Endothelial cell of umbilical vein (primary cell): ENCODE measurements at regions not wholly inside any gene's neighbourhood (a gene's known extent, or its start where the extent isn't known, plus 50 kb on each side); places are given as distances from the start of the nearest gene placed in this dataset.

ENCODE experiments used
- BruUV-seq: library from RNA; stranded (reverse); fragments of 400-500 nt; replicated peaks from 2 replicates; lab custom pipeline; 2021; lab: Mats Ljungman, UMichigan
- CTCF ChIA-PET: fragments of 300-600, 350-600 bp; sonication (Branson Sonifier 250); formaldehyde crosslinking; loops from one replicate; lab custom pipeline; 2021; ENCODE audit warnings: antibody characterized with exemption, inconsistent platforms; lab: Charles Lee
- POLR2A ChIA-PET: fragments of 300-600, 350-600 bp; sonication (Branson Sonifier 250); formaldehyde crosslinking; loops from one replicate; lab custom pipeline; 2021; ENCODE audit warnings: antibody characterized with exemption, inconsistent platforms; lab: Charles Lee
- DNase-seq: peaks from one replicate; pipeline ENCODE4 v3.0.0-alpha.2; 2011; ENCODE audit warnings: low read depth, low spot score
- FAIRE-seq: peaks from 2 replicates; lab custom pipeline; 2011; peaks lifted over from hg19 to GRCh38; lab: Jason Lieb, UNC
- H2AFZ ChIP-seq: 2 replicates; pipeline ENCODE4 v1.6.0; 2012; ENCODE audit warnings: low read depth, low read length, control low read depth, inconsistent platforms
- H3K27ac ChIP-seq: 2 replicates; pipeline ENCODE4 v1.5.1; 2011; ENCODE audit warnings: low read depth, mild to moderate bottlenecking, control low read depth, low read length, moderate library complexity; ENCODE audit not compliant: insufficient read depth
- H3K27me3 ChIP-seq, 2 experiments: 2 replicates each; pipeline versions ENCODE4 v1.6.0 to v1.6.1; 2011; ENCODE audit warnings: low read length in 2 of 2, mixed read lengths in 1 of 2; ENCODE audit not compliant: control insufficient read depth in 2 of 2, insufficient read depth in 2 of 2
- H3K36me3 ChIP-seq, 2 experiments: 2 replicates in 1 of 2; 3 replicates in 1 of 2; pipeline ENCODE4 v1.5.1; 2011; ENCODE audit warnings: low read length in 2 of 2, mild to moderate bottlenecking in 1 of 2, moderate library complexity in 1 of 2; ENCODE audit not compliant: control insufficient read depth in 2 of 2, insufficient read depth in 2 of 2; ENCODE audit errors: extremely low read depth in 1 of 2
- H3K4me1 ChIP-seq: 3 replicates; pipeline ENCODE4 v1.5.1; 2011; ENCODE audit warnings: mild to moderate bottlenecking, low read length; ENCODE audit not compliant: control insufficient read depth, insufficient read depth; ENCODE audit errors: extremely low read depth
- H3K4me2 ChIP-seq: 2 replicates; pipeline ENCODE4 v1.6.1; 2011; ENCODE audit warnings: low read length, control low read depth, mixed read lengths; ENCODE audit not compliant: insufficient read depth
- H3K4me3 ChIP-seq, 3 experiments: fragments of 200-600 bp in 1 of 3; sonication (generic), shearing (Covaris generic) in 1 of 3; replicated peaks in 1 of 3; 2 replicates each; pipeline ENCODE4 v1.5.1; 2011 to 2016; ENCODE audit warnings: control low read depth in 3 of 3, low read length in 3 of 3, mild to moderate bottlenecking in 2 of 3, inconsistent platforms in 1 of 3, low read depth in 1 of 3, moderate library complexity in 1 of 3; ENCODE audit not compliant: insufficient read depth in 1 of 3
- H3K79me2 ChIP-seq: 2 replicates; pipeline ENCODE4 v1.6.0; 2012; ENCODE audit warnings: low read length, inconsistent platforms; ENCODE audit not compliant: control insufficient read depth, insufficient read depth
- H3K9ac ChIP-seq: replicated peaks from 2 replicates; pipeline ENCODE3; 2011; ENCODE audit warnings: low read length, control low read depth; ENCODE audit not compliant: insufficient read depth; ENCODE audit errors: extremely low read depth
- H3K9me1 ChIP-seq: replicated peaks from 3 replicates; pipeline ENCODE4 v1.6.0; 2011; ENCODE audit warnings: mild to moderate bottlenecking, low read length; ENCODE audit not compliant: control insufficient read depth, insufficient read depth; ENCODE audit errors: extremely low read depth
- H3K9me3 ChIP-seq: replicated peaks from 2 replicates; pipeline ENCODE4 v1.5.1; 2012; ENCODE audit warnings: low read length, inconsistent platforms; ENCODE audit not compliant: control insufficient read depth, insufficient read depth
- H4K20me1 ChIP-seq: replicated peaks from 2 replicates; pipeline ENCODE3; 2011; ENCODE audit warnings: mild to moderate bottlenecking, low read length; ENCODE audit not compliant: control insufficient read depth, insufficient read depth; ENCODE audit errors: extremely low read depth
- CTCF ChIP-seq, 2 donors: IDR thresholded peaks; 1 replicate in 1 of 2; 2 replicates in 1 of 2; pipeline ENCODE4 v1.5.1; 2011; ENCODE audit warnings: low read length in 2 of 2, mild to moderate bottlenecking in 2 of 2, moderate library complexity in 2 of 2, control low read depth in 1 of 2, inconsistent platforms in 1 of 2, low read depth in 1 of 2; ENCODE audit not compliant: insufficient read depth in 1 of 2; ENCODE audit errors: extremely low read depth in 1 of 2
- EZH2 ChIP-seq: IDR thresholded peaks from 2 replicates; pipeline ENCODE4 v1.6.1; 2012; ENCODE audit warnings: borderline replicate concordance, low read depth, mild to moderate bottlenecking, moderate library complexity, low read length, inconsistent platforms; ENCODE audit not compliant: severe bottlenecking
- FOS ChIP-seq: IDR thresholded peaks from 2 replicates; pipeline ENCODE4 v1.6.1; 2011; ENCODE audit warnings: mild to moderate bottlenecking, low read length, moderate library complexity, borderline replicate concordance; ENCODE audit not compliant: insufficient read depth
- GATA2 ChIP-seq: IDR thresholded peaks from 2 replicates; pipeline ENCODE4 v1.7.0; 2011; ENCODE audit warnings: low read depth, mild to moderate bottlenecking, moderate library complexity, mixed read lengths, low read length; ENCODE audit not compliant: insufficient read length, insufficient read depth
- JUN ChIP-seq: IDR thresholded peaks from 2 replicates; pipeline ENCODE4 v1.6.1; 2011; ENCODE audit warnings: borderline replicate concordance, low read depth; ENCODE audit not compliant: insufficient read length, insufficient read depth
- MAX ChIP-seq: IDR thresholded peaks from 2 replicates; pipeline ENCODE4 v1.6.1; 2011; ENCODE audit not compliant: insufficient read depth, insufficient read length
- MYC ChIP-seq: IDR thresholded peaks from one replicate; pipeline ENCODE4 v1.6.1; 2011; ENCODE audit warnings: mild to moderate bottlenecking, low read depth, low read length
- POLR2A ChIP-seq: IDR thresholded peaks from 2 replicates; pipeline ENCODE4 v1.6.1; 2012; ENCODE audit warnings: low read depth, mild to moderate bottlenecking, control low read depth, low read length
- POLR2AphosphoS5 ChIP-seq: IDR thresholded peaks from 2 replicates; pipeline ENCODE4 v1.6.1; 2012; ENCODE audit warnings: low read depth, mild to moderate bottlenecking, control low read depth, low read length, moderate library complexity; ENCODE audit not compliant: insufficient read depth
- dilution Hi-C: fragments of 300-500 bp; cut with MboI; formaldehyde crosslinking; loops from one replicate; pipeline ENCODE4 v1.15.0; 2019; ENCODE audit warnings: low sequenced_read_pairs; ENCODE audit not compliant: extremely low pct_ligation_motif_present
- intact Hi-C: fragments of 100-400 bp; cut with micrococcal nuclease; formaldehyde crosslinking; loops from one replicate; pipeline ENCODE4 v1.10.0; 2022

- no peaks in the 10 kb centered on the region for H3K27me3 ChIP-seq
- ChIA-PET POLR2A (no interaction called here), CTCF (no interaction called here)
- BruUV-seq = no TSS peak
- H3K9ac ChIP-seq = no peak overlapping the region
- H3K4me3 ChIP-seq = no peak overlapping the region
- no peak for FAIRE-seq
- no peaks in the 10 kb centered on the region for H3K79me2 ChIP-seq
- no peak for DNase-seq
- H3K4me1 ChIP-seq = no peaks in the 10 kb centered on the region
- H3K9me3 ChIP-seq = no peaks in the 10 kb centered on the region
- no peaks in the 10 kb centered on the region for H4K20me1 ChIP-seq
- no peaks in the 10 kb centered on the region for H3K36me3 ChIP-seq
- H3K4me2 ChIP-seq = no peak overlapping the region
- no peak overlapping the region for H3K27ac ChIP-seq
- H3K9me1 ChIP-seq = no peaks in the 10 kb centered on the region
- no peak overlapping the region for H2AFZ ChIP-seq
- TF ChIP-seq JUN (no peak), GATA2 (no peak), MYC (no peak), CTCF (IDR thresholded peaks at IDR 0.05; ENCODE audit: extremely low read depth in 1 of 2, insufficient read depth in 1 of 2, low read depth in 1 of 2, low read length in 2 of 2) (no peak), EZH2 (no peak), FOS (no peak), MAX (no peak), POLR2A (no peak), POLR2AphosphoS5 (no peak)
- intact Hi-C loops (no loop called here), dilution Hi-C loops (no loop called here)
Observed at GRCh38 chr13:90039516-90039915, 1308.0 kb upstream of the MIR17HG start.
